ENCODE measurements at regions not wholly inside any gene's neighbourhood (a gene's known extent, or its start where the extent isn't known, plus 50 kb on each side); places are given as distances from the start of the nearest gene placed in this dataset.

- TF ChIP-seq CTCF (IDR thresholded peaks at IDR 0.05) (no peak), ZNF219 (CRISPR knock-in tag; IDR thresholded peaks at IDR 0.05; ENCODE audit: borderline replicate concordance) (no peak), ETV6 (CRISPR knock-in tag; IDR thresholded peaks at IDR 0.05) (no peak), NFYB (CRISPR knock-in tag; conservative IDR thresholded peaks at IDR 0.05; ENCODE audit: low read depth) (no peak), ZNF512 (CRISPR knock-in tag; IDR thresholded peaks at IDR 0.05; ENCODE audit: borderline replicate concordance) (no peak), CDX4 (CRISPR knock-in tag; IDR thresholded peaks at IDR 0.05; ENCODE audit: borderline replicate concordance) (no peak), CREB1 (CRISPR knock-in tag; IDR thresholded peaks at IDR 0.05) (no peak), FOXK1 (CRISPR knock-in tag; IDR thresholded peaks at IDR 0.05) (no peak), ZNF138 (CRISPR knock-in tag; conservative IDR thresholded peaks at IDR 0.05) (no peak), GABPB1 (CRISPR knock-in tag; IDR thresholded peaks at IDR 0.05) (no peak)
- TF ChIP-seq, protein P1, sequence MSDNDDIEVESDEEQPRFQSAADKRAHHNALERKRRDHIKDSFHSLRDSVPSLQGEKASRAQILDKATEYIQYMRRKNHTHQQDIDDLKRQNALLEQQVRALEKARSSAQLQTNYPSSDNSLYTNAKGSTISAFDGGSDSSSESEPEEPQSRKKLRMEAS (CRISPR knock-in tag; IDR thresholded peaks at IDR 0.05) = no peak
- TF ChIP-seq, protein P2, sequence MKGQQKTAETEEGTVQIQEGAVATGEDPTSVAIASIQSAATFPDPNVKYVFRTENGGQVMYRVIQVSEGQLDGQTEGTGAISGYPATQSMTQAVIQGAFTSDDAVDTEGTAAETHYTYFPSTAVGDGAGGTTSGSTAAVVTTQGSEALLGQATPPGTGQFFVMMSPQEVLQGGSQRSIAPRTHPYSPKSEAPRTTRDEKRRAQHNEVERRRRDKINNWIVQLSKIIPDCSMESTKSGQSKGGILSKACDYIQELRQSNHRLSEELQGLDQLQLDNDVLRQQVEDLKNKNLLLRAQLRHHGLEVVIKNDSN (CRISPR knock-in tag; IDR thresholded peaks at IDR 0.05) = no peak
Measured at GRCh38 chr5:42944989-42945388, 95.1 kb downstream of the ANXA2R start.

All from WTC11 (cell line).